GM12878 (cell line): ENCODE measurements at regions not wholly inside any gene's neighbourhood (a gene's known extent, or its start where the extent isn't known, plus 50 kb on each side); places are given as distances from the start of the nearest gene placed in this dataset.

Source experiments
- ATAC-seq: fragments of 200-7000 bp; cut with Tn5 transposase; 3 replicates; pipeline ENCODE4 v1.9.1; 2020; ENCODE audit warnings: mild to moderate bottlenecking, moderate library complexity
- BruUV-seq: library from RNA; stranded (reverse); fragments of 400-500 nt; replicated peaks from 2 replicates; lab custom pipeline; 2021; lab: Mats Ljungman, UMichigan
- CTCF ChIA-PET: fragments of 300-600 bp; sonication (Branson Sonifier 250); formaldehyde crosslinking; extraction: SDS; loops from one replicate; lab custom pipeline; 2021; ENCODE audit warnings: inconsistent platforms; lab: Yijun Ruan, JAX
- POLR2A ChIA-PET: fragments of 350-600 bp; formaldehyde crosslinking; extraction: SDS; loops from one replicate; lab custom pipeline; 2021; ENCODE audit warnings: inconsistent platforms; lab: Charles Lee
- RAD21 ChIA-PET: fragments of 300-600 bp; sonication (Branson Sonifier 250); formaldehyde crosslinking; loops from one replicate; lab custom pipeline; 2023; ENCODE audit warnings: antibody characterized with exemption; ENCODE audit not compliant: unreplicated experiment; lab: Charles Lee
- SMC1A ChIA-PET: fragments of 300-600 bp; sonication (Branson Sonifier 250); formaldehyde crosslinking; loops from one replicate; lab custom pipeline; 2023; ENCODE audit not compliant: unreplicated experiment, uncharacterized antibody; lab: Charles Lee
- DNase-seq: peaks from one replicate; pipeline ENCODE4 v3.0.0-alpha.2; 2011; ENCODE audit warnings: low read depth, low spot score
- FAIRE-seq: peaks from 3 replicates; lab custom pipeline; 2011; peaks lifted over from hg19 to GRCh38; lab: Jason Lieb, UNC
- H2AFZ ChIP-seq: 2 replicates; pipeline ENCODE4 v1.6.0; 2011; ENCODE audit warnings: low read depth, low read length, control low read depth; ENCODE audit not compliant: control insufficient read depth
- H3K27ac ChIP-seq: 2 replicates; pipeline ENCODE4 v1.5.1; 2011; ENCODE audit warnings: control low read depth; ENCODE audit not compliant: control insufficient read depth, insufficient read depth
- H3K27me3 ChIP-seq, 2 experiments: replicated peaks in 1 of 2; 2 replicates each; pipeline versions ENCODE4 v1.6.0 to v1.6.1; 2011; ENCODE audit warnings: low read length in 1 of 2; ENCODE audit not compliant: control insufficient read depth in 2 of 2, insufficient read depth in 2 of 2
- H3K36me3 ChIP-seq, 2 experiments: 2 replicates each; pipeline ENCODE4 v1.5.1; 2011; ENCODE audit warnings: low read length in 1 of 2; ENCODE audit not compliant: control insufficient read depth in 2 of 2, insufficient read depth in 2 of 2
- H3K4me1 ChIP-seq: 2 replicates; pipeline ENCODE4 v1.6.1; 2011; ENCODE audit warnings: mild to moderate bottlenecking, low read length, moderate library complexity, mixed read lengths; ENCODE audit not compliant: control insufficient read depth, insufficient read depth
- H3K4me2 ChIP-seq: 2 replicates; pipeline ENCODE4 v1.6.0; 2011; ENCODE audit warnings: control low read depth; ENCODE audit not compliant: control insufficient read depth, insufficient read depth
- H3K4me3 ChIP-seq: fragments of 200-600 bp; sonication (generic); 2 replicates; pipeline ENCODE4 v1.5.1; 2016
- H3K79me2 ChIP-seq: 2 replicates; pipeline ENCODE4 v1.6.0; 2011; ENCODE audit warnings: low read length; ENCODE audit not compliant: control insufficient read depth, insufficient read depth
- H3K9ac ChIP-seq: 2 replicates; pipeline ENCODE4 v1.8.0; 2011; ENCODE audit warnings: low read length, control low read depth, mixed read lengths; ENCODE audit not compliant: control insufficient read depth, insufficient read depth
- H3K9me3 ChIP-seq: replicated peaks from 3 replicates; pipeline ENCODE4 v1.5.1; 2011; ENCODE audit warnings: mild to moderate bottlenecking, low read length; ENCODE audit not compliant: control insufficient read depth, insufficient read depth
- H4K20me1 ChIP-seq: 2 replicates; pipeline ENCODE4 v1.6.0; 2011; ENCODE audit not compliant: control insufficient read depth, insufficient read depth
- CBX5 ChIP-seq: sonication (generic); IDR thresholded peaks from 2 replicates; pipeline ENCODE4 v1.6.1; 2016; ENCODE audit warnings: low read depth, moderate library complexity, mild to moderate bottlenecking, inconsistent platforms
- CHD1 ChIP-seq: IDR thresholded peaks from 2 replicates; pipeline ENCODE4 v1.6.1; 2012; ENCODE audit warnings: low read depth, low read length, improper control_type of control experiment
- CREM ChIP-seq: IDR thresholded peaks from 2 replicates; pipeline ENCODE4 v1.6.1; 2014; ENCODE audit warnings: antibody characterized with exemption, low read depth
- E4F1 ChIP-seq: fragments of 450-650 bp; IDR thresholded peaks from 2 replicates; pipeline ENCODE4 v1.6.1; 2018; ENCODE audit warnings: borderline replicate concordance, mild to moderate bottlenecking; ENCODE audit not compliant: partially characterized antibody
- HSF1 ChIP-seq: fragments of 150-350 bp; IDR thresholded peaks from 2 replicates; pipeline ENCODE4 v1.6.1; 2014; ENCODE audit warnings: mild to moderate bottlenecking, low read depth, low read length
- IRF5 ChIP-seq: fragments of 450-650 bp; IDR thresholded peaks from 2 replicates; pipeline ENCODE4 v1.6.1; 2017; ENCODE audit warnings: borderline replicate concordance
- KDM1A ChIP-seq: fragments of 200-600 bp; sonication (generic); IDR thresholded peaks from 2 replicates; pipeline ENCODE4 v1.6.1; 2016; ENCODE audit warnings: borderline replicate concordance
- NFXL1 ChIP-seq: fragments of 450-650 bp; IDR thresholded peaks from 2 replicates; pipeline ENCODE4 v1.6.1; 2017; ENCODE audit warnings: antibody characterized with exemption, mild to moderate bottlenecking, borderline replicate concordance
- SKIL ChIP-seq: fragments of 450-650 bp; IDR thresholded peaks from 2 replicates; pipeline ENCODE4 v1.6.1; 2017; ENCODE audit warnings: mild to moderate bottlenecking, low read depth, inconsistent platforms; ENCODE audit not compliant: poor library complexity, severe bottlenecking
- ZNF687 ChIP-seq: fragments of 450-650 bp; IDR thresholded peaks from 2 replicates; pipeline ENCODE4 v1.6.1; 2017; ENCODE audit warnings: mild to moderate bottlenecking, moderate library complexity
- WGBS: methylation state at CpG from one replicate; pipeline ENCODE4 v1.1.6; 2016; ENCODE audit warnings: low lambda C conversion rate; ENCODE audit not compliant: insufficient replicate concordance, insufficient coverage; ENCODE audit errors: missing lambda C conversion rate; 5-methylcytosine and 5-hydroxymethylcytosine counted together
- in situ Hi-C: fragments of 300-500 bp; cut with MboI; formaldehyde crosslinking; loops from 9 replicates; pipeline ENCODE4 v1.14.3; 2018; ENCODE audit warnings: mixed read lengths
- intact Hi-C: fragments of 100-400 bp; cut with micrococcal nuclease; formaldehyde crosslinking; loops from one replicate; pipeline ENCODE4 v1.14.2; 2022; ENCODE audit not compliant: unreplicated experiment

GRCh38 chr7:92888-93672, 99.3 kb upstream of the FAM20C start:
- H3K79me2 ChIP-seq: no peaks in the 10 kb centered on the region
- in situ Hi-C loops: no loop called here
- intact Hi-C loops: no loop called here
- no peak overlapping the region for H3K4me2 ChIP-seq
- no TSS peak for BruUV-seq
- FAIRE-seq (no peak), ATAC-seq (no peak), DNase-seq (no peak)
- POLR2A ChIA-PET: no interaction called here
- RAD21 ChIA-PET: no interaction called here
- H3K4me3 ChIP-seq: no peak overlapping the region
- no peaks in the 10 kb centered on the region for H4K20me1 ChIP-seq
- SMC1A ChIA-PET: no interaction called here
- H3K36me3 ChIP-seq: no peaks in the 10 kb centered on the region
- H3K27me3 ChIP-seq: no peaks in the 10 kb centered on the region
- CTCF ChIA-PET: no interaction called here
- H3K27ac ChIP-seq: no peak overlapping the region
- H3K4me1 ChIP-seq: no peaks in the 10 kb centered on the region
- no peaks in the 10 kb centered on the region for H3K9me3 ChIP-seq
- WGBS: 50% methylated on average over 27 of the region's 27 CpGs
- no peak overlapping the region for H3K9ac ChIP-seq
- H2AFZ ChIP-seq: no peak overlapping the region
- TF ChIP-seq NFXL1 (no peak), E4F1 (no peak), CBX5 (no peak), ZNF687 (no peak), IRF5 (no peak), CREM (no peak), SKIL (no peak), CHD1 (no peak), KDM1A (no peak), HSF1 (no peak)
